H9 (cell line): ENCODE measurements at regions not wholly inside any gene's neighbourhood (a gene's known extent, or its start where the extent isn't known, plus 50 kb on each side); places are given as distances from the start of the nearest gene placed in this dataset.

Source experiments
- DNase-seq: peaks from one replicate; pipeline ENCODE4 v3.0.0-alpha.2; 2017
- H2AFZ ChIP-seq: one replicate; pipeline ENCODE4 v1.6.1; 2013; ENCODE audit warnings: mild to moderate bottlenecking, low read length, control low read depth, moderate library complexity
- H2AK5ac ChIP-seq: 2 replicates; pipeline ENCODE4 v1.6.1; 2013; ENCODE audit warnings: low read length, control low read depth, mixed read lengths; ENCODE audit not compliant: insufficient read length
- H2BK120ac ChIP-seq: one replicate; pipeline ENCODE4 v1.6.1; 2013; ENCODE audit warnings: low read depth, mild to moderate bottlenecking, low read length, control low read depth, inconsistent platforms; ENCODE audit not compliant: poor library complexity, severe bottlenecking
- H2BK12ac ChIP-seq: 2 replicates; pipeline ENCODE4 v1.6.1; 2013; ENCODE audit warnings: low read length, control low read depth, mixed read lengths, low read depth; ENCODE audit not compliant: insufficient read length
- H2BK15ac ChIP-seq: 2 replicates; pipeline ENCODE4 v1.6.1; 2013; ENCODE audit warnings: low read depth, low read length, control low read depth
- H2BK20ac ChIP-seq: one replicate; pipeline ENCODE4 v1.6.1; 2013; ENCODE audit warnings: low read depth, mild to moderate bottlenecking, low read length, control low read depth, inconsistent platforms; ENCODE audit not compliant: poor library complexity, severe bottlenecking
- H2BK5ac ChIP-seq: 2 replicates; pipeline ENCODE4 v1.6.1; 2013; ENCODE audit warnings: low read length, control low read depth, mixed read lengths; ENCODE audit not compliant: insufficient read length
- H3K14ac ChIP-seq: 2 replicates; pipeline ENCODE4 v1.6.1; 2013; ENCODE audit warnings: low read length, control low read depth; ENCODE audit not compliant: insufficient read depth
- H3K18ac ChIP-seq: 2 replicates; pipeline ENCODE4 v1.6.1; 2013; ENCODE audit warnings: low read depth, mild to moderate bottlenecking, mixed read lengths, low read length, control low read depth; ENCODE audit not compliant: insufficient read length
- H3K23ac ChIP-seq: 2 replicates; pipeline ENCODE4 v1.6.1; 2013; ENCODE audit warnings: low read length, control low read depth, mixed read lengths, low read depth; ENCODE audit not compliant: insufficient read length
- H3K23me2 ChIP-seq: 2 replicates; pipeline ENCODE4 v1.6.1; 2013; ENCODE audit warnings: low read depth, mild to moderate bottlenecking, mixed read lengths, low read length, control low read depth; ENCODE audit not compliant: insufficient read length, poor library complexity, severe bottlenecking
- H3K27ac ChIP-seq: 2 replicates; pipeline ENCODE4 v1.5.1; 2013; ENCODE audit warnings: low read length, control low read depth, mixed read lengths, low read depth; ENCODE audit not compliant: insufficient read length
- H3K27me3 ChIP-seq: 2 replicates; pipeline ENCODE4 v1.6.1; 2013; ENCODE audit warnings: low read length, control low read depth, inconsistent platforms; ENCODE audit not compliant: insufficient read depth
- H3K4ac ChIP-seq: 2 replicates; pipeline ENCODE4 v1.6.1; 2013; ENCODE audit warnings: low read depth, mild to moderate bottlenecking, control low read depth, inconsistent platforms, low read length, moderate library complexity
- H3K4me1 ChIP-seq: 2 replicates; pipeline ENCODE4 v1.6.1; 2013; ENCODE audit warnings: low read length, control low read depth, inconsistent platforms; ENCODE audit not compliant: insufficient read depth
- H3K4me2 ChIP-seq: 2 replicates; pipeline ENCODE4 v1.6.1; 2013; ENCODE audit warnings: low read length, control low read depth, mixed read lengths; ENCODE audit not compliant: insufficient read length, insufficient read depth
- H3K56ac ChIP-seq: 2 replicates; pipeline ENCODE4 v1.6.1; 2013; ENCODE audit warnings: low read depth, mild to moderate bottlenecking, mixed read lengths, low read length, control low read depth; ENCODE audit not compliant: insufficient read length
- H3K79me1 ChIP-seq: 2 replicates; pipeline ENCODE4 v1.6.1; 2013; ENCODE audit warnings: low read depth, mild to moderate bottlenecking, moderate library complexity, low read length, control low read depth, inconsistent platforms; ENCODE audit not compliant: insufficient read depth, poor library complexity, severe bottlenecking
- H3K79me2 ChIP-seq: 2 replicates; pipeline ENCODE4 v1.6.1; 2013; ENCODE audit warnings: low read length, control low read depth, inconsistent platforms; ENCODE audit not compliant: insufficient read depth
- H3K9ac ChIP-seq: 2 replicates; pipeline ENCODE4 v1.6.1; 2013; ENCODE audit warnings: low read length, control low read depth, mixed read lengths; ENCODE audit not compliant: insufficient read length; ENCODE audit errors: extremely low read depth
- H3K9me3 ChIP-seq: one replicate; pipeline ENCODE4 v1.6.1; 2013; ENCODE audit warnings: low read depth, low read length, inconsistent platforms; ENCODE audit not compliant: control insufficient read depth
- H3T11ph ChIP-seq: one replicate; pipeline ENCODE4 v1.6.1; 2013; ENCODE audit warnings: mild to moderate bottlenecking, low read length, control low read depth, inconsistent platforms
- H4K20me1 ChIP-seq: one replicate; pipeline ENCODE4 v1.6.1; 2013; ENCODE audit not compliant: control insufficient read depth, insufficient read length, insufficient read depth
- H4K5ac ChIP-seq: 2 replicates; pipeline ENCODE4 v1.6.1; 2013; ENCODE audit warnings: low read depth, mild to moderate bottlenecking, mixed read lengths, low read length, control low read depth; ENCODE audit not compliant: insufficient read length
- H4K8ac ChIP-seq: replicated peaks from 2 replicates; pipeline ENCODE4 v1.6.1; 2013; ENCODE audit warnings: low read length, control low read depth, mixed read lengths, low read depth; ENCODE audit not compliant: insufficient read length
- H4K91ac ChIP-seq: 2 replicates; pipeline ENCODE4 v1.6.1; 2013; ENCODE audit warnings: low read depth, mild to moderate bottlenecking, moderate library complexity, mixed read lengths, low read length, control low read depth; ENCODE audit not compliant: insufficient read length
- H3K27ac Mint-ChIP-seq, 3 experiments: 2 replicates in 2 of 3; 3 replicates in 1 of 3; pipeline ENCODE4 v1.8.0; 2020 to 2021; ENCODE audit warnings: mixed read lengths in 3 of 3, mild to moderate bottlenecking in 1 of 3, moderate library complexity in 1 of 3
- H3K27me3 Mint-ChIP-seq: 2 replicates; pipeline ENCODE4 v1.8.0; 2021; ENCODE audit warnings: low read depth, mild to moderate bottlenecking, moderate library complexity, mixed read lengths
- H3K36me3 Mint-ChIP-seq, 3 experiments: 2 replicates in 2 of 3; 3 replicates in 1 of 3; pipeline ENCODE4 v1.8.0; 2020 to 2021; ENCODE audit warnings: low read depth in 3 of 3, mixed read lengths in 3 of 3; ENCODE audit not compliant: insufficient read depth in 1 of 3
- H3K4me1 Mint-ChIP-seq, 2 experiments: 2 replicates each; pipeline ENCODE4 v1.8.0; 2020; ENCODE audit warnings: mixed read lengths in 2 of 2
- H3K4me3 Mint-ChIP-seq, 2 experiments: 2 replicates in 1 of 2; 3 replicates in 1 of 2; pipeline ENCODE4 v1.8.0; 2020 to 2021; ENCODE audit warnings: mild to moderate bottlenecking in 2 of 2, mixed read lengths in 2 of 2, moderate library complexity in 1 of 2
- H3K9me3 Mint-ChIP-seq, 2 experiments: 2 replicates in 1 of 2; 3 replicates in 1 of 2; pipeline ENCODE4 v1.8.0; 2020; ENCODE audit warnings: mild to moderate bottlenecking in 2 of 2, mixed read lengths in 2 of 2, moderate library complexity in 1 of 2
- WGBS: extraction: QIAGEN DNeasy Blood & Tissue Kit; methylation state at CpG from one replicate; pipeline ENCODE4 v1.1.7; 2013; ENCODE audit warnings: missing lambda C conversion rate, low lambda C conversion rate, mixed read lengths; ENCODE audit not compliant: insufficient read length; ENCODE audit errors: extremely low coverage; 5-methylcytosine and 5-hydroxymethylcytosine counted together
- TF ChIP-seq, protein P1 (sequence below): fragments of 200-600 bp; sonication (generic); conservative IDR thresholded peaks from 3 replicates; pipeline ENCODE4 v1.8.0; 2021; ENCODE audit warnings: antibody characterized with exemption, mild to moderate bottlenecking

- Histone ChIP-seq H4K91ac (no peak overlapping the region), H2BK5ac (no peak overlapping the region), H2BK12ac (no peak overlapping the region), H3K23me2 (no peaks in the 10 kb centered on the region), H3K23ac (no peak overlapping the region), H4K8ac (no peak overlapping the region), H2AK5ac (no peak overlapping the region), H3K4me2 (no peak overlapping the region), H3K56ac (no peak overlapping the region), H3K79me2 (no peaks in the 10 kb centered on the region), H3K9ac (no peak overlapping the region), H2AFZ (no peak overlapping the region), H4K20me1 (no peaks in the 10 kb centered on the region), H3K9me3 (no peaks in the 10 kb centered on the region), H2BK15ac (no peak overlapping the region), H2BK20ac (no peak overlapping the region), H3K4ac (no peak overlapping the region), H3K27me3 (no peaks in the 10 kb centered on the region), H4K5ac (no peak overlapping the region), H3K4me1 (peaks cover 3% of the 10 kb centered on the region; the same call in 1 of the 2 replicates), H2BK120ac (no peak overlapping the region), H3K18ac (no peak overlapping the region), H3T11ph (no peak overlapping the region), H3K27ac (no peak overlapping the region), H3K14ac (no peak overlapping the region), H3K79me1 (no peaks in the 10 kb centered on the region)
- Mint-ChIP-seq H3K4me1 (peaks cover 6 to 8% of the 10 kb centered on the region in 2 experiments), H3K27me3 (no peaks in the 10 kb centered on the region), H3K9me3 (no peaks in the 10 kb centered on the region), H3K27ac (no peak overlapping the region), H3K36me3 (no peaks in the 10 kb centered on the region), H3K4me3 (no peak overlapping the region)
- DNase-seq: no peak
- WGBS: no CpG with 5 or more reads among the region's 1 CpG
- TF ChIP-seq, protein P1, sequence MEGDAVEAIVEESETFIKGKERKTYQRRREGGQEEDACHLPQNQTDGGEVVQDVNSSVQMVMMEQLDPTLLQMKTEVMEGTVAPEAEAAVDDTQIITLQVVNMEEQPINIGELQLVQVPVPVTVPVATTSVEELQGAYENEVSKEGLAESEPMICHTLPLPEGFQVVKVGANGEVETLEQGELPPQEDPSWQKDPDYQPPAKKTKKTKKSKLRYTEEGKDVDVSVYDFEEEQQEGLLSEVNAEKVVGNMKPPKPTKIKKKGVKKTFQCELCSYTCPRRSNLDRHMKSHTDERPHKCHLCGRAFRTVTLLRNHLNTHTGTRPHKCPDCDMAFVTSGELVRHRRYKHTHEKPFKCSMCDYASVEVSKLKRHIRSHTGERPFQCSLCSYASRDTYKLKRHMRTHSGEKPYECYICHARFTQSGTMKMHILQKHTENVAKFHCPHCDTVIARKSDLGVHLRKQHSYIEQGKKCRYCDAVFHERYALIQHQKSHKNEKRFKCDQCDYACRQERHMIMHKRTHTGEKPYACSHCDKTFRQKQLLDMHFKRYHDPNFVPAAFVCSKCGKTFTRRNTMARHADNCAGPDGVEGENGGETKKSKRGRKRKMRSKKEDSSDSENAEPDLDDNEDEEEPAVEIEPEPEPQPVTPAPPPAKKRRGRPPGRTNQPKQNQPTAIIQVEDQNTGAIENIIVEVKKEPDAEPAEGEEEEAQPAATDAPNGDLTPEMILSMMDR: no peak
Measured at GRCh38 chr5:103433211-103433610, 129.4 kb downstream of the NUDT12 start.
